Thyroid gland (tissue), 4 donors: ENCODE measurements at regions not wholly inside any gene's neighbourhood (a gene's known extent, or its start where the extent isn't known, plus 50 kb on each side); places are given as distances from the start of the nearest gene placed in this dataset.

ENCODE experiments used
- CTCF ChIP-seq, 6 experiments: fragments of 200-600 bp in 3 of 6; fragments of 450-650 bp in 3 of 6; sonication (generic) in 3 of 6; IDR thresholded peaks; one replicate each; pipeline ENCODE4 v1.5.1; 2016 to 2019; ENCODE audit warnings: antibody characterized with exemption in 6 of 6, mild to moderate bottlenecking in 2 of 6, inconsistent platforms in 1 of 6, moderate library complexity in 1 of 6
- POLR2A ChIP-seq, 2 donors: fragments of 450-650 bp; IDR thresholded peaks; one replicate each; pipeline ENCODE4 v1.6.1; 2017; ENCODE audit warnings: antibody characterized with exemption in 2 of 2, mild to moderate bottlenecking in 2 of 2, moderate library complexity in 1 of 2

DNA sequence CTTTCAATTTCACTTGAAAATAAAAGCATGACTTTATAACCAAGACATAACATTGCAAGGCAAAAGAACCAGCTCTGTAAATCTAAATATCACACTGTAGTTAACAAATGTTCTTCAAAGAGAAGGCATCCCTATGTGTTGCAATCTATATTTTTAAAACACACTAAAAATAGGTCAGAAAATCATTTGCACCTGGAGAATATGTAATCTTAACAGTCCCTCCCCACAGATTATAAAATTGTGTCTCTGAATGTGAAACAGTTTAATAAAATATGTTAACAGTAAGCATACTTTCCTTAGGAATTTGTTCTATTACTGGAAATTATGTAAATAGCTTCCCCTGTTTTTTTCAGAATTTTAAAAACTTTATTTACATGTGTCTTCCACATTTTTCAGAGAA is 351.9 kb downstream of the COL12A1 start:
- TF ChIP-seq CTCF (IDR thresholded peaks at IDR 0.05) (no peak), POLR2A (IDR thresholded peaks at IDR 0.05) (no peak)
